NCI-H2081 treated with DMSO at 0.1 percent for 48 hours (cell line): ENCODE measurements at regions not wholly inside any gene's neighbourhood (a gene's known extent, or its start where the extent isn't known, plus 50 kb on each side); places are given as distances from the start of the nearest gene placed in this dataset.
"Not testable (repeated sequence)": the region's sequence is repeated elsewhere in the genome, so short reads cannot be mapped to it uniquely, and the experiment has no call there.

Source experiments
- DNase-seq: peaks from one replicate; lab custom pipeline; 2025; lab: John Stamatoyannopoulos, UW

DNA sequence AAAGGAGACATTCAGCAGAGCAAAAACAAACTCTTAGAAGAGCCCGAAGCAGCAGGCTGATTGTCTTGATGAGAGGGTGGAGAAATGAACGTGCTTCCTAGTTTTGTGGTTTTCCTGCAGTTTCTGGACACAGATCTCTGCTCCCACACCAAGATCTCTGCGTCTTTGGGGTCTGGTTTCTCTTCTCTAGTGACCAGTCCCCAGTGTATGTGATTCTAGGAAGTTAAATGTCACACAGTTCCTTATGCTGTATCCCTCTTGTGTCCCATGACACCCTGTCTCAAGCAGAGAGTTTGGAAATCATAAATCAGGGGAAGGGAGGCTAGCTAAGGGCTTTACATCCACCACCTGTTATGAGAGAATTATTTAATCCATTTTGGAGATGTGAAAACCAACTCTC lies 55.4 kb upstream of the KLF14 start:
- DNase-seq = no peak

DNA sequence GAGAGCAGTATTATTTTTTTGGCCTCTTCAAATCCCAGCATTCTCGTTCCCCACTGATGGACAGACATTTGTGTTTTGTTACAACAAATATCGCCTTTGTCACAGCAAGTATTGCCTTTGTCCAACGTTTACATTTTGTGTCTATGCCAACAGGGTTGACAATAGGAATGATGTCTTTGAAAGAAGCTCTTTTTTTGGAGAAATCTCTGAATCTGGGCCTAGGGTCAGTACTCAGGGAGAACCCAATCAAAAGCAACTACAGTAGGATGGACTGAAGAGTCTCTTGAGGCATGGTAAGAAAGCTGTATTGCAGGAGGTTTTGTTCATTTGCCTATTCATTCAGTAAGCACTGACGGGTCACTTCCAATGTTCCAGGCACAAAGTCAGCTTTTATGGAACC lies 57.7 kb upstream of the KLF14 start:
- DNase-seq = no peak

DNA sequence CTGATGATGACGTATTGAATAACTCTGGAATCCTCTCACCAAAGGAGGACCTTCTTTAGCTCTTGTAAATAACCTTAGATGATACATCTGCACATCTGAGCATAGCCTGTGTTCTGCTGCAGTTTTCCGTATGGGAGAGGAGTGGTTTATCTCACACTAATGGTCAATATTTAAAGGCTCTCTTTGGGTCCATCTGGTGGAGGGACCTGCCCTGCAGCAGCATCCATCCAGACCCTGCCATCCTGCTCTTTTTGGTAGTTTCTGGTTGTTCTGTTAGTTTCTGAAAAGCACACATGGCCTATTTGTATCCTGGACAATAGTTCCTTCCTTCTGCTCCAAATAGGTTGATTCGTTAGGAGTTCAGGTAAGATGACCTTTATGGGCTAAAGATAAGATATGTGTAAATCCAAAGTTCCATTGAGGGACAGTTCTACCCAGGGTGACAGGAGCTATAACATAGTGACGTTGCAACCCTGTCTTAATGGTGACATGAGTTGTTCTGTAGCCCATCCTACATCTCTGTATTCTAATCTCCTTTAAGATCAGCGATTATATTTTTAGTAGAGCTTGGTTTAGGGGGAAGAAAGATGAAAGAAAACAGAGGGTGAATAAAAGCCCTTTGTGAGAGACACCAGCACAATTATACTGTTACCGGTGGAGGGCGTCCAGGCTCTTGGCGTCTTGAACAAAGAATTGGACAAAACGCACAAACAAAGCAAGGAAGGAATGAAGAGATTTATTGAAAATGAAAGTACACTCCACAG lies 60.0 kb upstream of the KLF14 start:
- no peak for DNase-seq

DNA sequence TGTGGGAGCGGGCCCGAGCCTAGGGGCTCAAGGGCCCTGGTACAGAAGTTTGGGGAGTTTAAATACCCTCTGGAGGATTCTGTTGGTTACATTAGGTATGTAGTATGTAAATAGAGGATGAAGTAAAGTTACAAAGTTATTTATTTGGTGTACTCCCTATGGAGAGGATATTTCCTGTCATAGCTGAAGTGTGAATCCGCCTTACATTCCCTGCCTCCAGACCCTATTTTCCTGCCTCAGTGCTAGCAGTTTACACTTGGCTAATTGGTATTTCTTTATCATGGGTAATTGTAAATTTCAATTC lies 60.6 kb upstream of the KLF14 start:
- DNase-seq = no peak

DNA sequence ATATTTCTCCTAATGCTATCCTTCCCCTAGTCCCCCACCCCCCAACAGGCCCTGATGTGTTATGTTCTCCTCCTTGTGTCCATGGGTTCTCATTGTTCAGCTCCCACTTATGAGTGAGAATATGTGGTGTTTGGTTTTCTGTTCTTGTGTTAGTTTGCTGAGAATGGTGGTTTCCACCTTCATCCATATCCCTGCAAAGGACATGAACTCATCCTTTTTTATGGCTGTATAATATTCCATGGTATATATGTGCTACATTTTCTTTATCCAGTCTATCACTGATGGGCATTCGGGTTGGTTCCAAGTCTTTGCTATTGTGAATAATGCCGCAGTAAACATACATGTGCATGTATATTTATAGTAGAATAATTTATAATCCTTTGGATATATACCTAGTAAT lies 62.4 kb upstream of the KLF14 start:
- not testable (repeated sequence) for DNase-seq

DNA sequence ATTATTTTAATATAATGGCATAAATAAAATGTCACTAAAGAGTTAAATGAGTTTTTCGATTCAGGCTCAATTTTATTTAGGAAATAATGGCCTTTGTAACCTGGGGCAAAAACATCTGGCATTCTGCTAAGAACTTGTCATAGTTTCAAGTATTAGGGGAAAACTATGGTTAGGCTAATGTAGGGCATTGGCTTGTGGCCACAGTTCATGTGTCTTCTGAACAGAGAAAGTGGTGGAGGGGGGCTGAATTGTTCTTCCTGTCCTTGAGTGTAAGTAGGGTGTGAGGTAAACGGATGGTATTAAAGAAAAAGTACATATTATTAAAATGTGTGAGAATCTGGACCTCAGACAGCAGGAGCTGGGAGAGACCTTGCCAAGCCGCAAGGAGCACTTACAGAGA lies 69.1 kb upstream of the KLF14 start:
- no peak for DNase-seq

DNA sequence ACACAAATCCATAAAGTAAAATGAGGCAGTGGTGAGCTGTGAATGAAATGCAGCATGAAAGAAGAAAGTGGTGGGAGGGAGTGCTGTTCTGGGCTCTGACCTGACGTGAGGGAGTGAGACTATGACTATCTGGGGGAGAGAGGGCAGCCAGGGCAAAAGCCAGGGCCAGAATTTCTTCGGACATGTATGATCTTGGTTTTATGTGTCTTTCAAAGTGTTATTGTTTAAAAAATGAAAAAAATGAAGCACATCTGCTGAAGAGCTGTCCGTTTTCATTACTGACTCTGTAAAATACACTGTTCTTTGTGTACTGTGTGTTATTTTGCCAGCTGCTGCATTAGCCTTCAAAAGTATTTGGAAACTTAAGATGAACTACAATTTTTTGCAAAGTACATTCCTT lies 70.2 kb upstream of the KLF14 start:
- no peak for DNase-seq

DNA sequence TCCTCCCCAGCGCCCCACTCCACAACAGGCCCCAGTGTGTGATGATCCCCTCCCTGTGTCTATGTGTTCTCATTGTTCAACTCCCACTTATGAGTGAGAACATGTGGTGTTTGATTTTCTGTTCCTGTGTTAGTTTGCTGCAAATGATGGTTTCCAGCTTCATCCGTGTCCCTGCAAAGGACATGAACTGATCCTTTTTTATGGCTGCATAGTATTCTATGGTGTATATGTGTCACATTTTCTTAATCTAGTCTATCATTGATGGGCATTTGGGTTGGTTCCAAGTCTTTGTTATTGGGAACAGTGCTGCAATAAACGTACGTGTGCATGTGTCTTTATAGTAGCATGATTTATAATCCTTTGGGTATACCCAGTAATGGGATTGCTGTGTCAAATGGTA lies 78.8 kb upstream of the KLF14 start:
- DNase-seq = not testable (repeated sequence)

DNA sequence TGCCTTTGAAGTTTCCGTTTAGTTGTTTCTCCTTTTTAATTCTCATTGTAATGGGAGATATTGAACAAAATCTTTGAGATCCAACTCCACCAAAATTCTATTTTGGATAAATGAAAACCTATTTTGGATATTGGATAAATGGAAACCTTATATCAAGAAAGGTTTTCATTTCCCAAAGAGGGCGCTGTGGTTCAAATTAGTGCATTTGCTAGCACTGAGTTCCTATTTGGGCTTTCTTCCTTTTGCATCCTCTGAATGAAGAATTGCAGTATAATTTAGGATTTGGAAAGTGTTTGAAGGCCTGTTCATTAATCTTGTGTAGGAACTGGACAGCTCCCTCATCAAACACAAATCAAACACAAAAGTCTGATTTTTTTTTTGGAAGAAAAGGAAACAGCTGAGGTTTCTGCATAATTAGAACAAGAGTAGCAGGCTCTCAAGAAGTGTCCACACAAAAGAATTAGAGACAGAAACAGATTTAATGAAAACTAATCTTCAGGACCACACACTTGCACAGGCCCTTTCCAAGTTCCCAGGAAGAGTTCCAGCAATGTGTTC lies 80.8 kb upstream of the KLF14 start:
- DNase-seq = no peak

DNA sequence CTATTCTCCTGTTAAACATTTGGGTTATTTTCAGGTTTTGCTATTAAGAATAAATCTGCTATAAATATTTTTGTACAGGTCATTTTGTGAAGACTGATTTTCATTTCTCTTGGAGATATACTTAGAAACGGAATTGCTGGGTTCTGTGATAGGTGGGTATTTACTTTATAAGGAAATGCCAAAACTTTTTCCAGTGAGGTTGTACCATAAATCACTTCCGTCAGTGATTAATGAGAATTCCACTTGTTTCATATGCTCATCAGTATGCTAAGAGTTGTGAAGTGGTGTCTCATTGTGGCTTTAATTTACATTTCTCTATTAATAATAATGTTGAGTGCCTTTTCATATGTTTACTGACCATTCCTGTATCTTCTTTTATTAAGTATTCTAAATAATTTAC lies 84.0 kb upstream of the KLF14 start:
- no peak for DNase-seq

DNA sequence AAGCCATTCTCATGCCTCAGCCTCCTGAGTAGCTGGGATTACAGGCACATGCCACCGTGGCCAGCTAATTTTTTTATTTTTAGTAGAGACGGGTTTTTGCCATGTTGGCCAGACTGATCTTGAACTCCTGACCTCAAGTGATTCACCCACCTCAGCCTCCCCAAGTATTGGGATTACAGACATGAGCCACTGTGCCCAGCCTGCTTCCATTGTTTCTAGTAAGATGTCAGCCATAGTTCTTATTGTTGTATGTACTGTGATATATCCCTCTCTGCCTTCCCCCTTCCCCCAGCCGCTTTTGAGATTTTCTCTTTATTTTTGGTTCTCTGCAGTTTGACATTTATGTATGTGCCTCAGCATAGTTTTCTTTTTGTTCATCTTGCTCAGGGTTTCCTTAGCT lies 87.9 kb upstream of the KLF14 start:
- no peak for DNase-seq

DNA sequence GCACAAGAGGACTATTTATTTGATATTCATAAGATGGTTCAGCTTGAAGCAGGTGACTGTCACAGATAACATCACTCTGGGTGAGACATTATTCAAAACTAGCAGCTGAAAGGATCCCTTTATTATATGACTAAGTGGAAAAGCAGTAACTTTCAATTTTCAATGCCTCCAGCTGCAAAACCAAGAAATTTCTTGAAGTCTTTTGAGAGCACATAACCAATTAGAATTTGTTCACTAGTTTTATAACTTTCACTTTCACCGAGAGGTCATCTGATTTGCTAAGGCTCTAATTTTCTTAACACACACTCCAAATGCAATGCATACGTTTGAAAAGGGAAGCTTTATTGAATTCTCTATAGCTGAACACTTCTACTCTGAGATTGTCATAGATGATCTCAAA lies 88.6 kb upstream of the KLF14 start:
- no peak for DNase-seq

DNA sequence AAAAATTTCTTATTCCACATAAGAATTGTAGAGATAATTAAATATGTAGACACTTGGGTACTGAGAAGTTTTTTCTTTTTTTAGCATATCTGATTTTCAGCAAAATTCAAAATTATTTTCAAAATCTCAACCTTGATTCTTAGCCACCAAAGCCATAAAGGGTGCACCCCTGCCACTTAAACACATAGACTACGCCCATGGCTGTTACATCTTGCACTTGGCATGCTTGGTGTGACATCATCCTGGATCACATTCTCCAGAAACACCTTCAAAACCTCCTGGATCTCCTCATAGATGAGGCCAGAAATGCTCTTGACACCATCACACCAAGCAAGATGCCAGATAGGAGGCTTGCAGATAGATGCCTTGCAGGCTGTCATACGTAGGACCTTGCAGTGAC lies 89.1 kb upstream of the KLF14 start:
- DNase-seq = no peak

DNA sequence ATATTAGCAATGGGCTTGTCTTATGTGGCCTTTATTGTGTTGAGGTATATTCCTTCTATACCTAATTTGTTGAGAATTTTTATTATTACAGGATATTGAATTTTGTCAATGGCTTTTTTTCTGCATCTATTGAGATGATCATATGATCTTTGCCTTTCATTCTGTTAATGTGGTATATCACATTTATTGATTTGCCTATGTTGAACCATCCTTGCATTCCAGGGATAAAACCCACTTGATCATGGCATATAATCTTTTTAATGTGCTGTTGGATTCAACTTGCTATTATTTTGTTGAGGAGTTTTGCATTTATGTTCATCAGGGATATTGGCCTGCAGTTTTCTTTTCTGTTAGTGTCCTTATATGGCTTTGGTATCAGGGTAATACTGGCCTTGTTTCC lies 91.8 kb upstream of the KLF14 start:
- no peak for DNase-seq

DNA sequence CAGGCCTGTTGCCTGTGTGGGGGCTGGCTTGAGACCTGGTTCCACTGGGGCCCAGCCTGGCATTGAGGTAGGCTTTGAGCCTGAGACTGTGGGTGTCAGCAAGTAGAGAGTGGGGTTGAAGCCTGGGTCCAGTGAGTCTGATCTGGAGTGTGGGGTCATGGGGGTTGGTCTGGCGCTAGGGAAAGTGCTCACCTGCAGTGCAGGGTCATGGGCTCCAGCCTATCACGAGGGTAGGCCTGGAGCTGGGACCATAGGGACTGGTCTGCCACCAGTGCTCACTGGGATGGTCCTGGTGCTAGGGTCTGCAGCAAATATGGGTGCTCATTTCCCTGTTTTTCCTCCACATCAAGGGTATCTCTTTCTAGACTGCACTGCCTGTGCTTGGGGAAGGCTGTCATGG lies 95.4 kb upstream of the KLF14 start:
- DNase-seq = no peak

DNA sequence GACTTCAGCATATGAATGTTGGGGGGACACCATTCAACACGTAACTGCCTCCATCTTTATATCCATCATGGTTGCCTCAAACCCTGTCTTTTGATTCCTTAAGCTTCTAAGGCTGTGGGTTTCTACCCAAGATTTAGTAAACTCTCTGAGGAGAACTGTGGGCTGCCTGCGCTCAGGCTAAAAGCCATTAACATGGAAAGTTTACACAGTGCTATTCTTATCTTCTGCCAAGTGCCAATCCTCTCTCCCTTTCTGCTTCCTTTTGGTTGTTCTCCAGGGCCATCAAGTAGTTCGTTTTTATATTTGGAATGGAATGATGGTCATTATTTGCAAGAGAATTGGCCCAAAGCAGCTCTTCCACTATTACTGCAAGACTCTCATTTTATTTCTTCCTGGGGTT lies 97.3 kb upstream of the KLF14 start:
- no peak for DNase-seq

DNA sequence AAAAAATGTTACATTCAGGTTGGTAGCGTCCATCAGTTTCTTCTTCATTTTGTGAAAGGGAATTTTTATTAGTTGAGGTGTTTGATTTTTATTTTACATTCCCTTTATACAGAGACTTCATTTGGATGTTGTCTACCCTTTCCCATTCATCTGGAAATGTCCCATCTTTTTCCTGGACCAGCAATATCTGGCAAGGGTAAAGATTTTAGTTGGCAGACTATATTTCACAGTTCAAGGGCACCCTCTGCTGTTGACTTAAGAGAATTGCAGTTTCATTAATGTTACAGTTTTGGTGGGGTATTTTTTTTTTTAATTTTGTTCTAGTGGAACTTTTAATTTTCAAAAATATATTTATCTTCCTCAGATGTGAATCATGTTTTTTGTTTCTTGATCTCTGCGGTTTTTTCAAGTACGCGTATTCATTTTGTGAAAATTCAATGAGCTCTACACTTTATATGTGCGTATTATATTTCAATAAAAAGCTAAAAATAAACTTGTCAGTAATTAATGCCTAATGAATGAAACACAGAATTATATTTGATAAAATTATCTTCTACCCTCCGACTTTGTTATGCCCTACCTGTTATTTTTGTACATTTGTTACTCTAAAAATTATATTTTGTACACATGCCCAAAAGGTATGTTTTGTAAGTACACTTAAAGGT lies 97.9 kb upstream of the KLF14 start:
- peak; percentile 29 for DNase-seq

DNA sequence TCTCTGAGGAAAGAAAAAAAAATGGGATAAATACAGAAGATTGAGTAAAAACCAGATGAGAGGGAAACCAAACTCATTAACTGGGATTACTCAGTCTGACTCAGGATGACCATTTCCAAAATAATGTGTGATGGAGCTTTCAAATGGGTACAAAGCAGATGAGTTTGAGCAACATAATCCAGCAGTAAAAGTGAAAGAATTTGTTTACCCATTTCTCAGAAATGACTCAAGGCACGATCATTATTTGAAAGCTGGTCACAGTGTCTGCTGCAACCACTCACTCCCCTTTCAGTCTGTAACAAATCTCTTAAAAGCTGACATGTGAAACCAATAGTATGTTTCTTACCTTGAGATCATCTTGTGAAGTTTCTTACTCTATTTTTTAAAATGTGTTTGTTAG lies 104.7 kb upstream of the KLF14 start:
- DNase-seq = no peak

DNA sequence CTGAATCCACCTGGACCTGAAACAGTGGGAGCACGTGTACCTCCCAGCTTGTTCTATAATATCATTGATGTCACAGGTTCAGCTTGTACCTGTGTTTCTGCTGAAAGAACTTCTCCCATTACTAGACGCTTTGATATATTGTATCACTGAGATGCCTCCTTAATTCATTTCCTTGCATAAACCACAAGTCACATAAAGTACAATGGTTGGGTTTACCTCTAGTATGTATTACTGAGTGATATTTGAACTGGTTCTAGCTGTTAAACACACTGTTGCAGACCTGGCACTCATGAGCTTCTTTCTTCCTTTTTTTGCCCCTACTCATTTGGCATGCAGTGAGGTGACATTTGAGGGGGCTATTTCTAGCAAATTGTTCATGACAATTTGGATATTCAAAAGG lies 106.6 kb upstream of the KLF14 start:
- DNase-seq = no peak

DNA sequence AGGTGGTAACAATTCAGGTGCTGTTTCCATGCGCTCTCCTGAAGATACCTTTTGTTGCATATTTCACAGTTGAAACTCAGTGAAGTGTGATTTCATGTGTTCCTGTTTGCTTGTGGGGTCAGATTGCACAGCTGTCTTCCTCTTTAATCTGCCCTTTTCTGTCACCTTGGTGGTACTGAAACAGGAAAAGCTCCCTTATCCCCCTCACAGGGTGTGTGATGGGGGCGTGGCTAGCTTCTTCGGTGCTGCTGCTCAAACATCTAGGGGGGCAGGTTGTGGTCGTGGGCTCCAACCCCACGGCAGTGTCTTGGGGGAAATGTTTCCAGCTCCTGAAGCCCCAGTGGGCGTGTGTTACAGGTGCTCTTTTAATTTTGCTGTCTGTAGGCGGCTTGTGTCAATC lies 107.4 kb upstream of the KLF14 start:
- no peak for DNase-seq

DNA sequence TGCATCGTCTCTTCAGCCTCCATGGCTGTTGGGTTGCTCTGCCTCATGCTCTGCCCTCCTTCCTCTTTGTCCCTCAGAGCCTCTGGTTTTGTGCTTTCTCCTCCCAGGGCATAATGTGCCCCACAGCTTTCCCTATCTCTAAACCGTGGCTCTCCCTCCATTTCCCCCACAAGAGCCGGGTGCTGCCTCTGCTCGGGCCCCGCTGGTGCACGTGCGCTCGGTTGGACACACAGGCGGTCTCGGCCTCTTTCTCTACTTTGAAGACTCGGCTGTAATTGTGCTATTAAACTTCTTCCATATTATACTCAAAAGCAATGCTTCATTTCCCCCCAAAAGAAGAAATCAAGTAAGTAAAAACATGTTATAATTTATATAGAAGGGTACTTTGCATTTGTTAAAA lies 109.7 kb upstream of the KLF14 start:
- no peak for DNase-seq

DNA sequence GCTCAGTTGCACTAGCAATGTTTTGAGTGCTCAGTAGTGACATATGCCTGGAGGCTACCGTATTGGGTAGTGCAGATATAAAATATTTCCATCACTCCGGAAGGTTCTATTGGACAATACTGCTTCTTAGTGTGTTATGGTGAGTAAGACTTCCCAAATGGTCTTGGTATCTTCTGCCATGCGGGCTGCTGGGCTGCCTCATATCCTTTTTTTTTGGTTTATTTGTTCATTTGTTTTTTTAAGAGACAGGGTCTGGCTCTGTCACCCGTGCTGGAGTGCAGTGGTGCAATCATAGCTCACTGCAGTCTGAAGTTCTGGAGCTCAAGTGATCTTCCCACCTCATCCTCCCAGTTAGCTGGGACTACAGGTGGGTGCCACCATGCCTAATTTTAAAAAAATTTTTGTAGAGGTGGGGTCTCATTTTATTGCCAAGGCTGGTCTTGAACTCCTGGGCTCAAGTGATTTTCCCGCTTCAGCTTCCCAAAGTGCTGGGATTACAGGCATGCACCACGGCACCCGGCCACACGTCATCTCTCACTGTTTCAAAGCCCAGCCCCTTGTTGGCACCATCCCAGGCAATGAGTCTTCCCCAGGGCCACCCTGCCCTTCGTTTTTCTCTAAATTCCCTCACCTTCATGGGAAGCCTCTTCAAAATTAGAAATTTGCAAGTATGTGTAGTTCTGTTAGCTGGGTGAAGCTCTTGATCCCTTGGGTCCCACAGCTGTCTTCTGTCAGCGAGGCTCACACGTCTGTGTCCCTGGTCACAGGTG lies 111.0 kb upstream of the KLF14 start:
- no peak for DNase-seq

DNA sequence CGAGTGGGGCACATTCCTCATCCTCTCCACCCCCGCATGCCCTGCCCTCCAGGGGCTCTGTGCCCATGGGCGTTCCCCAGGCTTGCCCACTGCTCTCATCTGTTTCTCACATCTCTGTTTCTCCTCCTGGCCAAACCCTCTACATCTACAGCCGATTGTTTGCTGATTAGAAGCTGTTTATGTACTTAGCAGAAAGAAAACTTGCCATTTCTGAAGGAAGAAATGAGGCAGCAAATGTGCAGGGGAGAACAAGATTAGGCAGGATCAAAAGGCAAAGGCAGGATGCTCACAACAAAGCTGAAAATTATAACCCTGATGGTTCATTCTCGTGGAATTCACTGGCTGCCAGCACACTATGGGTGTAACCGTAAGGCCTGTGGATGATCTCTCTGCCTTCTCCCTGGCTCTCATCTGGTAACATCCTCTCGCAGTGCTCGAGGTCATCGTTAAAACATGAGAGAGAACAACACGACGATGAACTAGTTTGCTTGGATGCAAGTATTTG lies 111.6 kb upstream of the KLF14 start:
- no peak for DNase-seq
